Stimulated activated CD8-positive, alpha-beta memory T cell treated with anti-CD3 and anti-CD28 coated beads, Interleukin-4, amount 100 ng/mL, for 48 hours (primary cell): ENCODE measurements at regions not wholly inside any gene's neighbourhood (a gene's known extent, or its start where the extent isn't known, plus 50 kb on each side); places are given as distances from the start of the nearest gene placed in this dataset.

ENCODE experiments used
- DNase-seq: peaks from one replicate; pipeline ENCODE4 v3.0.0-alpha.2; 2020

DNA sequence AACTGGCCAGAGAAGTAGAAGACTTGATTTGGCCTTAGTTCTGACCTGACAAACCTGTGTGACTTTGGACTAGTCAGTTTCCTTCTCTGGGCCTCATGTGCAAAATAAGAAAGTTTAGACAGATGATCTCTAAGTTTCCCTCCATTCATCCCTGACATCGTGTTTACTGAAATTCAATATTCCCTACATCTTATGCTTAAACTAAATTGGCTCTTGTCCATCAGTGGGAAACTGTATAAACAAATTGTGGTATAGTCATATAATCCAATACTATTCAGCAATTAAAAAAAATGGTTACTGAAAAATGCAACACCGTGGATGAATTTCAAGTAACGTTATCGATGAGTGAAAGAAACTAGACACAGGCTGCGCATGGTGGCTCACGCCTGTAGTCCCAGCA is 64.4 kb upstream of the HRH1 start:
- no peak for DNase-seq

DNA sequence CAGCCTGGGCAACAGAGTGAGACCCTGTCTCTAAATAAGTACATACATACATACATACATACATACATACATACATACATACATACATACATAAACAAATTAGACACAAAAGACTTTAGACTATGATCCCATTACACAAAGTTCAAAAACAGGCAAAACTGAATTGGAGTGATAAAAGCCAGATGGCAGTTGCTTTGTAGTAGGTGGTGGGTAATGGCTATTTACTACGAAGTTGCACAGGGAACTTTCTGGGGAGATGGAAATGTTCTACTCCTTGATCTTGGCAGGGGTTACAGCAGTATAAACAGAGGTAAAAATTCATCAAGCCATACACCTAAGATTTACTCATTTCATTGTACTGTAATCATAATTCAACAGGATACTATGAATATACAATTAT is 63.7 kb upstream of the HRH1 start:
- DNase-seq: no peak

DNA sequence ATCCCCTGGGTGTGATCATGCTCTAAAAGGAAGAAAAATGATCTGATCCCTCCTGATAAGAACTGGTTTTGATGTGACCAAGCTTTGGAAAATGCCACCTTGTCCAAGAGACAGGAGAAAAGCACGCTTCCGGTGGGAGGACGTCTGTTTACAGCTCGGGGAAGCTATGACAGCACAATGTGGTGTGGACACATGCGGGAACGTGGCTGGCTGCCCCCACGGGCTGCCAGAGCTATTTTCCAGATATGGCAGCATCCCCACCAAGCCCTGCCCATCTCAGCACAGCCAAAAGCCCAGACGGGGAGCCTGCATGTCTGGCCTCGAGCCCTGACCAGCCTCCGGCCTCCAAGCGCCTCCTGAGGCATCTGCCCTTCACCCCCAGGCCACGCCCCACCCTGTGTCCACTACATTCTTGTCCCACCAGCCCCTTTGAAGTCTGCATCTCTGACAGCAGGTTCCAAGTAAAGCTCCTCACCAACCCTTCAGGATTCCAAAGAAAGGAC is 63.2 kb upstream of the HRH1 start:
- DNase-seq: no peak

DNA sequence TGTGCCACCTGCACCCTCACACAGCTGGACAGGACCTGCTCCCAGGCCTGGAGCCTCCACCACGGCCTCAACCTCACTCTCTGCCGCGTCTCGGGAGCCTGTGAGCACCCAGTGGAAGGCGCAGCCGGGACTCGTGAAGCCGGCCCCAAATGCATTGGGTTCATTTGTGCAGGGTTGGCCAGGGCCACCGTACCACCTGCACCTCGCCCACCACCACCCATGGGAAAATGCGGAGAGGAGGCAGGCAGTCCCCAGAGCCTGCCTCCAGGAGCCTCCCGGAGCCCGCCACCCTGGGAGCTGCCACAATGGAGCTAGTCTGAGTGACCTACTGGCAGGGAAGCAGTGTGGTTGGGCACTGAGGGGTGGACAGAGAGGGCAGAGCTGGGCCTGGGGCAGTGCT is 62.5 kb upstream of the HRH1 start:
- no peak for DNase-seq

DNA sequence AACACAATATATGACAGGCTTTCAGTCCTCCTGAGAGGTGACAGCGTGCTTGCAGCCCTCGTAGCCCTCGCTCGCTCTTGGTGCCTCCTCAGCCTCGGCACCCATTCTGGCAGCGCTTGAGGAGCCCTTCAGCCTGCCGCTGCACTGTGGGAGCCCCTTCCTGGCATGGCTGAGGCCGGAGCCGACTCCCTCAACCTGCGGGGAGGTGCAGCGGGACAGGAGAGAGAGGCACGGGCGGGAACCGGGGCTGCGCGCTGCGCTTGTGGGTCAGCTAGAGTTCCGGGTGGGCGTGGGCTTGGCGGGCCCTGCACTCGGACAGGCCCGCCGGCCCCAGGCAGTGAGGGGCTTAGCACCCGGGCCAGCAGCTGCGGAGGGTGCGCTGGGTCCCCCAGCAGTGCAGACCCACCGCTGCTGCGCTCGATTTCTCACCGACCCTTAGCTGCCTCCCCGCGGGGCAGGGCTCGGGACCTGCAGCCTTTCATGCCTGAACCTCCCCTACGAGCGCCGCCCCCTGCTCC is 60.4 kb upstream of the HRH1 start:
- DNase-seq: no peak

DNA sequence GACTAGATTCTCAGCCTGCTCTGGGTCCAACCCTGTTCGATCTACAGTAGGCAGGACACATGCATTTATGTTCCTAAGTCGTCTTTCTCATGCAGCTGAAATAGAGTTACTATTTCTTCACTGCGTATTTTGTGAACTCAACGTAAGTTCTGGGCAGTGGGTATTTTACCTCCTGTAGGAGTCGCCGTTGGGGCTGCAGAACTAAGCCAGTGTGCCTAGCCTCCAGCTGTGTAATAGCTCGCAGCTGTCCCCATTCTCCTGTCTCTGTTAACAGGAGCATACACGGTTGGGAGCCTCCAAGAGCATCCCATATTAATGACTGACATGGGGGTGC is 58.4 kb upstream of the HRH1 start:
- DNase-seq: no peak

DNA sequence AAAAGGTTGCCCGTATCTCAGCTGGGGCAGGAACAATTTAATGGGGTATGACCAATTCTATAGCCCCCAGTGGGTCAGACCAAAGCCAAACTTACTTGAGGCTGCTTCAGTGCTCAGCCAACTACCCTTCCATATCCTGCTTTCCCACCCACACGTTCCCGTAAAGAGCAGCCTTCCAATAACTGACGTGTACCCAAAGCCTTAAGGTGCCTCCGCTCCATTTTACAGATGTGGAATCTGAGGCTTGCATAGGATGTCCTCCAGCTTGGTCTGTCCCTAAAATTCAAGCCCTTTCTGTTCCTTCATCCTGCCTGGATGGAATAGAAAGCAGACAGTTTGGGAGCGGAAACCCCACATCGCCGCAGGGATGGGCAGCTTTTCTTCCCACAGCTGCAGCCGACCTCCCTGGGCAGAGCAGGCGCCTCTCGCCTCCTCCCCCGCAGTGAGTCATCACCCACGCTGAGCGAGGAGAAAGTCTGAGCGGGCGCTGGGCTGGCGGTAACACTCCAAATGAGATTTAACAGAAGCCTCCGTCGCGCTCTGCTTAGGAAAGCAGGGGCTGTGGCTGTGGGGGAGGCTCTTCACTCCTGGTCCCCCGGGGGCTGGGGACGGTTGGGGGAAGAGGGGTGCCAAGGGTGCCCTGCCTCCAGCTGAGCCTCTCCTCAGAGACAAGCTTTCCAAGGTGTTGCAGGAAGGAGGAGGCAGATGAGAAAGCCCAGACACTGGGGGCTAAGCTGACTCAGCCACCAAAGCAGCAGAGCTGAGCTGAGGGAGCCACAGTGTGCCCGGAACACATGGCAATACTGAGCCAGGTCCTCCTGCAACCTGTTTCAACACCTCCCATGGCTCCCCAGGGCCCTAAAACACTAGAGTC is 57.8 kb upstream of the HRH1 start:
- peak; percentile 88 for DNase-seq

DNA sequence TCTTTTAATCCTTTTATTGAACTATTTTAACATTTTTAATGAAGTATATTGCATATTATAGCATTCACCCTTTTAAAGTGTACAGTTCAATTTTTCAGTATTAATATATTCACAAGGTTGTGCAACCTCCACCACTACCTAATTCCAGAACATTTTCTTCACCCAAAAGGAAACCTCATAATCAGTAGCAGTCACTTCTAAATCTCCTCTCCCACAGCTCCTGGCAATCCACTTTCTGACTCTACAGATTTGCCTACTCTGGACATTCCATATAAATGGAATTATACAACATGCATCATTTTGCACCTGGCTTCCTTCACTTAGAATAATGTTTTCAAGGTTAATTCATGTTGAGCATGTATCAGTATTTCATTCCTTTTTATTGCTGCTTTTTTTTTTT is 55.0 kb upstream of the HRH1 start:
- DNase-seq: no peak
